Prostate gland (tissue), 2 donors: ENCODE measurements at regions not wholly inside any gene's neighbourhood (a gene's known extent, or its start where the extent isn't known, plus 50 kb on each side); places are given as distances from the start of the nearest gene placed in this dataset.

ENCODE experiments used
- CTCF ChIP-seq, 4 experiments: fragments of 200-600 bp in 2 of 4; fragments of 450-650 bp in 2 of 4; sonication (generic) in 2 of 4; IDR thresholded peaks; 1 replicate in 3 of 4; 2 replicates in 1 of 4; pipeline ENCODE4 v1.5.1; 2016 to 2019; ENCODE audit warnings: antibody characterized with exemption in 4 of 4, mild to moderate bottlenecking in 2 of 4, moderate library complexity in 2 of 4
- POLR2A ChIP-seq: fragments of 450-650 bp; IDR thresholded peaks from one replicate; pipeline ENCODE4 v1.6.1; 2016; ENCODE audit warnings: antibody characterized with exemption, mild to moderate bottlenecking
- POLR2AphosphoS5 ChIP-seq: sonication (generic); formaldehyde crosslinking; IDR thresholded peaks from one replicate; pipeline ENCODE4 v1.6.1; 2017; ENCODE audit warnings: antibody characterized with exemption

GRCh38 chr4:53788011-53788410, 196.7 kb upstream of the LNX1 start:
- TF ChIP-seq CTCF (IDR thresholded peaks at IDR 0.05) (no peak), POLR2A (no peak), POLR2AphosphoS5 (no peak)
